Ovary (tissue), 3 donors: ENCODE measurements at regions not wholly inside any gene's neighbourhood (a gene's known extent, or its start where the extent isn't known, plus 50 kb on each side); places are given as distances from the start of the nearest gene placed in this dataset.

Experiments
- CTCF ChIP-seq, 3 donors: fragments of 450-650 bp in 2 of 3; fragments of 200-600 bp in 1 of 3; IDR thresholded peaks; one replicate each; pipeline versions ENCODE4 v1.5.1 to v1.8.0; 2016 to 2022; ENCODE audit warnings: antibody characterized with exemption in 3 of 3, mild to moderate bottlenecking in 1 of 3
- POLR2A ChIP-seq: fragments of 450-650 bp; IDR thresholded peaks from one replicate; pipeline ENCODE4 v1.6.1; 2017; ENCODE audit warnings: antibody characterized with exemption, mild to moderate bottlenecking, moderate library complexity
- donor health status: DM: no; HTN: no; CAD: no.

GRCh38 chr4:131609039-131609438 lies 1540.1 kb upstream of the PCDH10 start:
- TF ChIP-seq CTCF (IDR thresholded peaks at IDR 0.05), result no peak
- TF ChIP-seq POLR2A, result no peak
